ENCODE measurements at regions not wholly inside any gene's neighbourhood (a gene's known extent, or its start where the extent isn't known, plus 50 kb on each side); places are given as distances from the start of the nearest gene placed in this dataset.
A peak's percentile ranks its signal among the peaks of the same experiment; 100 is the strongest.

DNA sequence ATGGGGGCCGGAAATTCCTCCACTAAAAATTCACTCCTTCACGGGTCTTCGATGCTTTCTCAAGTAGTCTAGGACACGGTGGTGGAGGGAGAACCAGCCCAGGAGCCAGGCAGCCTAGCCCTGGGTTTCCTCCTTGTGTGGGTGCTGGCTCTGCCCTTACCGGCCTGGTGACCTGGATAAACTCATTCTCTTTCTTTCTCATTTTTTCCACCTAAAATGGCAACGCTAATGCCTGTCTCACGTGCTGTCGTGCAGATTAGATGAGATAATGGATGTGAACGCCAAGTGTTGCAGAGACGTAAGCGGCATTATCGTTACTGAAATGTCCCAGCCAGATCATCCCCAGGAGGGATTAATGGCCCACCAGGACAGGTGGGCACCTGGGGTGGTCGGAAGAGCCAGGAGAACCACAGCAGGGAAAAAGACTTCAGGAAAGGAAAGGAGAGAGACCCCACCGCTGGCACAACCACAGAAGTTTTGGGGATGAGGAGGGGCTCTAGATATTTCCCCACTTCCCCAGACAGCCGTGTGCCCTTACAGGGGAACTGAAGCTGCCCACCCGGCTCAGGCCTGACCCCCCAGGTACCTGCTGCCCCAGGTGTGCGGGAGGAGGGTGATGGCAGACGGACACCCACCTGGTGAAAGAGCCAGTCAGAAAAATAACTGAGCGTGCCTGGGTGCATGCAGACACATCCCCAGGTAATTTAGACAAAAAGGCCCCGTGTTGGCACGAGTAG lies 100.8 kb upstream of the ASAP2 start:
- no peak for DNase-seq

DNA sequence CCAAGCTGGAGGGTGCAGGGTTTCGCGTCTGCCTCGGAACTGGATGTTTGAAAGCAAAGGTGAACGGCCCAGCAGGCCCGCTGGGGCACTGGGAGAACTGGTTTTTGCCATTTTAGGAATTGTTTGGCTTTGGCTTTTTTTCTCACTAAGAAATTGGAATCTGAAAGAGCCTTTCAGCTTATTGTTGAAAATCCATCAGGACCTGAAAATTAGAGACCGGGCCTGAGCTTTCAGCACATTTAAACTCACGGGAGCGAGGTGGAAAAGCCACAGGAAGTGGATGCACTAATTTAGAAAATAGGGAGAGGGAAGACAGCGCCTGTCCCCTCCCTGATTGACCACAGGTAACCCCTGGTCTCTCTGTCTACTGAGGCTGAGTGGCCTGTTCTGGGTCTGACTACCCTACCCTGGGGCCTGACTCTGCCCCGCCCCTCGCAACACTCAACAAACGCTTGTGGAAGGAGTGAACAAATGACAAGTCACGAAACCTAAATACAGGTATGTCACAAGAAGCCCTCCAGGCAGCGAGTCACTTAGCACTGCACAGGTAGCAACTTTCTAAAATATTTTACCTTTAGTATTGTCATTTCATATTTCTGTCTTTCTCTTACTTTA lies 100.3 kb upstream of the MBOAT2 start:
- no peak for DNase-seq

- DNase-seq, result peak; percentile 50
Observed at GRCh38 chr2:9102861-9103662, 99.6 kb upstream of the MBOAT2 start.

- DNase-seq, result no peak
Observed at GRCh38 chr2:9101763-9102425, 98.4 kb upstream of the MBOAT2 start.

- DNase-seq, result no peak
Observed at GRCh38 chr2:9100080-9100876, 96.8 kb upstream of the MBOAT2 start.

GRCh38 chr2:9099341-9099751 lies 95.9 kb upstream of the MBOAT2 start:
- no peak for DNase-seq

GRCh38 chr2:9097892-9098291 lies 94.4 kb upstream of the MBOAT2 start:
- no peak for DNase-seq

GRCh38 chr2:9097239-9097638 lies 93.8 kb upstream of the MBOAT2 start:
- no peak for DNase-seq

DNA sequence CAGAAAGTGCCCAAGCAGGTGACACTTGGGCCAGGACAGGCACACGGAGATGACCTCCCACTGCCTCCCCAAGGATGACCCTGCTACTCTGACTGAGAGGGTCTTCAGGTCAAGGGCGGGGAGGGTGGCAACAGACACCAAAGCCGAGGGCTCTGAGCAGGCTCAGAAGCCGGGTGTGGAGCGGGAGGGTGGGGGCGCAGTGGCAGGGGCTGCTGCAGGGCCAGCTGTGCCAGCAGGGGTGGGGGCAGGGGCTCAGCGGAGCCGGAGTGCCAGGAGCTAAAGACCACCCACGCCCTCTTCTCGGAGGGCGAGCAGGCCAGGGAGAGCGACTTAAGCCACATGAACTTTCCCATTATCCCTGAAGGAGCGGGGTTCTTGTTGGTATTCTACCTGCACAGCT lies 93.3 kb upstream of the MBOAT2 start:
- no peak for DNase-seq

GRCh38 chr2:9095690-9096089 lies 92.2 kb upstream of the MBOAT2 start:
- DNase-seq, result no peak

- DNase-seq, result no peak
Observed at GRCh38 chr2:9095226-9095625, 91.7 kb upstream of the MBOAT2 start.

DNA sequence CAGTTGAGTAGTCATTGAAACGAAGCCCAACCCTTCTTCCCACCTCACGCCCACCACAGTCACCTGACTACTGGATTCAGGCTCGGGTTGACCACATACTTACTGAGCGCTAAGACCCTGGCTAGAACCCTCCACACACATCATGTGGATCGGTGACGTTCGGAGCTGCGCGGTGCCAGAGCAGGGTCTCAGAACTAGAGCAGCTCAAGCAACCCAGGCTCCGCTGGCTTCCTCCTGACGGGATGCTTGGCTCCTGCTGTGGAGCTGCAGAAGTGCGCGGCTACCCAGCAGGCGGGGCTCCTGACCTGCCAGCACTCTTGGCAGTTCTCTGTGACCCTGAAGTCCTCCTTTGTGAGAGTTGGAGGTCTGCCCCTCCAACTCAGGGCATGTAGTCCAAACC lies 90.6 kb upstream of the MBOAT2 start:
- DNase-seq, result no peak

GRCh38 chr2:9093324-9093723 lies 89.8 kb upstream of the MBOAT2 start:
- no peak for DNase-seq

DNA sequence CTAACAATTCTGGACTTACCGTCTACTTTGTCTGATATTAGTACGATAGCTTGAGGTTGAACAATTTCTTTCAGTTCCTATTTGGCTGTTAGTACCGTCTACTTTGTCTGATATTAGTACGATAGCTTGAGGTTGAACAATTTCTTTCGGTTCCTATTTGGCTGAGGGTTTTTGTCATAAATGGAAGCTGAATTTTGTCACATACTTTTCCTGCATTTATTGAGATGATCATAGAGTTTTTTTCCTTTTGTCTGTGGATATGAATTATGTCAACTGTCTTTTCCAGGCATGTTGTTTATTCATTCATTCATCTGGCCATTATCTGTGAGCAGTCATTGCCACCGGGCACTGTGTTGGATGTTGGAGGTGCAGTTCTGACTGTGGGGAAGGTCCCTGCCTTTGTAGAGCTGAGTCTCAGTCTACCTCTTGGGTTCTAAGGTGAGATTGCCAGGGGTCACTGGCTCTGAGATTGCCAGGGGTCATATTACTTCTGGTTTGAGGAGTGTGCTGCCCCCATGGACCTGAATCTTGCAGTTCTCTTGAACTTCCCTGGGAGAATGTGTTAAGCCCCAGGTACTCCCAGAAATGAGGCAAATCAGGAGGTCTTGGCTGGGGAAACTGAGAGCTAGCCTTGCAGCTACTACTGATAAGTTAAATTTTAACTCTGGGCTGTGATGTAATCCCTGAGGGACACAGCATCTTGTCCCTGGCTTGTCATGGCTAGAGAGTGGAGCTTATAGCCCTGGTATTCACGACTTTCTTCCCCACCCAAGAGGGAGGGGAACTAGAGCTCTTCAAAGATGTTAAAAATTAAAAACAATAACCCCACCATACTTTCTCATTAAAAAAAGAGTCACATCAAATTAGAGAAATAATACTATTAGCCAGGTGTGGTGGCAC lies 89.1 kb upstream of the MBOAT2 start:
- DNase-seq, result no peak

DNA sequence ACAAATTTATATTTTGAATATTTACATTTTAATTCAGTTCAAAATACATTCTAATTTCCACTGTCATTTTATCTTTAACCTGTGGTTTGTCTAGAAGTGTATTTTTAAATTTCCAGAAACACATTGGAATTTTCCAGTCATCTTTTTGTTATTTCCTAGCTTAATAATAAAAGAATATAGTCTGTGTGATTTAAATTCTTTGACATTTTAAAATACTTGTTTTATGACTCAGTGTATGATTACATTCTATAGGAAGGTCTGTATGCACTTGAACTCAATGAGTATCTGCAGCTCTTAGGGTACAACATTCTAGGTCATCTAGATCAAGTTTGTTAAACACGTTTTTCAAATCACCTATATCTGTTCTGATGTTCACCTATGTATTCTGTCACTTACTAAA lies 88.3 kb upstream of the MBOAT2 start:
- no peak for DNase-seq

GRCh38 chr2:9089831-9090230 lies 86.3 kb upstream of the MBOAT2 start:
- no peak for DNase-seq

DNA sequence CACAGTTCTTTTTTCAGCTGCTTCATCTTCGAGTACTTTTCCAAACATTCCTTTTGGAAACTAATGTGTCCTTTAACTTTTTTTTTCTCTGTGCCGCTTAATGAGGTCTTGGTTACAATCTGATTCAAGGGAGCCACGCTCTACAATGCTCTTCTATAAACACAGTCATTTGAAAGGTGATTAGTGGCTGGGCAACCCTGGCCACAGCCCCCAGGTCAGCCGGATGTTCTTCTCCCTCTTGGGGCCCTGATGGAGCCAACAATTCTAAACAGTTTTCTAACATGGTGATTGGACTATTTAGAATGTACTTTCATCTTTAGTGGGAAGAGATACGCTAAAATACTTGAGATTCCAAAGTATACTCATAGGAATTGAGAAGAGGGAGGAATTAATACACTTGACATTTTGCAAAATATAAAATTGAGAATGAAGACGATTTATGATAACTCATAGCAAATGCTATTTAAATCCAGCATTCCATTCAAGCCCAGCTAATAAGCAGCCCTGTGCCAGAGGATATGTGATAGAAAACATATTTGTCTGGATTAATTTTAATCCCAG lies 83.7 kb upstream of the MBOAT2 start:
- DNase-seq, result no peak

- DNase-seq, result no peak
Observed at GRCh38 chr2:9086465-9086864, 83.0 kb upstream of the MBOAT2 start.

DNA sequence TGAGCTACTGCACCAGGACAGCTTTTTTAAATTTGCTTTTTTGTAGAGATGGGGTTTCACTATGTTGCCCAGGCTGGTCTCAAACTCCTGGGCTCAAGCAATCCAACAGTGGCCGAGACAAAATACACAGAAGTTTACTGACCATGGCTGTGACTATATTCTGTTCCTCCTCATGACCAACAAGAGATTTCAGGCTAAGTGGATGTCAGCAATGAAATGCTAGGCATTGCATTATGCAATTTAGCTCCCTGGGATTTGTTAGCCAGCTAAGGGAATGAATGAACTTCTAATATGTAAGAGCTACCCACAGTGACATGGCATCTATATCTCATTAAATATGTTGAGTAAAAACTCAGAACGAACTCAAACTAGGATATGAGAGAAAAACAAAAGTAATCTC lies 81.9 kb upstream of the MBOAT2 start:
- no peak for DNase-seq

GRCh38 chr2:9083287-9083686 lies 79.8 kb upstream of the MBOAT2 start:
- DNase-seq, result no peak
